ENCODE measurements at regions not wholly inside any gene's neighbourhood (a gene's known extent, or its start where the extent isn't known, plus 50 kb on each side); places are given as distances from the start of the nearest gene placed in this dataset.

DNA sequence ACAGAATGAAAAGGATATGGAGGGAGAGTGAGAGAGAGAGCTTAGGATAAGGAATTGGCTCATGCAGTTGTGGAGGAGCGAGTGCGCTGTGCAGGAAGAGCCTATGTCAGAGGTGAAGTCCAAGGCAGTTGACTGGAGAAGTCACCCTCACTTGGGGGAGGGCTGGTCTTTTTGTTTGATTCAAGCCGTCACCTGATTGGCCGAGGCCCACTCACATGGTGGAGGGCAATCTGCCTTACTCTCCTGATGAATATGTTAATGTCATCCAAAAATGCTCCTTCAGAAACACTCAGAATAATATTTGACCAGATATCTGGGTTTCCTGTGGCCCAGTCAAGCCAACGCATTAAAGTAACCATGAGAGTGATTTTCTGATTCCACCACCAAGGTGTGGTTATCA is 131.7 kb downstream of the KATNIP start:
- Histone ChIP-seq H3K79me2 (ENCODE audit: insufficient read depth) (no peaks in the 10 kb centered on the region), H3K9ac (no peak overlapping the region), H3K27me3 (ENCODE audit: insufficient read depth) (no peaks in the 10 kb centered on the region), H3K27ac (ENCODE audit: low read depth in 2 of 2, low read length in 1 of 2) (no peak overlapping the region), H4K20me1 (ENCODE audit: insufficient read depth) (no peaks in the 10 kb centered on the region), H3K4me2 (no peak overlapping the region), H3K4me1 (ENCODE audit: control insufficient read depth in 1 of 2, insufficient read depth in 2 of 2, low read depth in 1 of 2, low read length in 1 of 2) (peaks cover 3% of the 10 kb centered on the region in 2 experiments; a peak in 3 of 4 replicates), H2AFZ (ENCODE audit: low read depth) (no peak overlapping the region), H3K9me2 (no peaks in the 10 kb centered on the region), H3K9me3 (no peaks in the 10 kb centered on the region), H3K36me3 (replicated peaks in 1 of 2; ENCODE audit: control insufficient read depth in 1 of 2, insufficient read depth in 2 of 2, low read length in 1 of 2) (peaks cover 9 to 38% of the 10 kb centered on the region in 2 experiments), H3K4me3 (ENCODE audit: low read depth in 2 of 2, low read length in 1 of 2) (no peak overlapping the region), H3F3A (replicated peaks; ENCODE audit: insufficient read depth) (peaks cover 5% of the 10 kb centered on the region)
- WGBS (ENCODE audit: low lambda C conversion rate), result 96% methylated on average over 3 of the region's 5 CpGs
- DNase-seq, result no peak
- no peak for TF ChIP-seq TCF12 (IDR thresholded peaks at IDR 0.05)
- no peak for TF ChIP-seq ELF1 (IDR thresholded peaks at IDR 0.05)
- no peak for TF ChIP-seq POLR2AphosphoS5 (IDR thresholded peaks at IDR 0.05; ENCODE audit: low read depth, low read length)
- TF ChIP-seq, protein P1, sequence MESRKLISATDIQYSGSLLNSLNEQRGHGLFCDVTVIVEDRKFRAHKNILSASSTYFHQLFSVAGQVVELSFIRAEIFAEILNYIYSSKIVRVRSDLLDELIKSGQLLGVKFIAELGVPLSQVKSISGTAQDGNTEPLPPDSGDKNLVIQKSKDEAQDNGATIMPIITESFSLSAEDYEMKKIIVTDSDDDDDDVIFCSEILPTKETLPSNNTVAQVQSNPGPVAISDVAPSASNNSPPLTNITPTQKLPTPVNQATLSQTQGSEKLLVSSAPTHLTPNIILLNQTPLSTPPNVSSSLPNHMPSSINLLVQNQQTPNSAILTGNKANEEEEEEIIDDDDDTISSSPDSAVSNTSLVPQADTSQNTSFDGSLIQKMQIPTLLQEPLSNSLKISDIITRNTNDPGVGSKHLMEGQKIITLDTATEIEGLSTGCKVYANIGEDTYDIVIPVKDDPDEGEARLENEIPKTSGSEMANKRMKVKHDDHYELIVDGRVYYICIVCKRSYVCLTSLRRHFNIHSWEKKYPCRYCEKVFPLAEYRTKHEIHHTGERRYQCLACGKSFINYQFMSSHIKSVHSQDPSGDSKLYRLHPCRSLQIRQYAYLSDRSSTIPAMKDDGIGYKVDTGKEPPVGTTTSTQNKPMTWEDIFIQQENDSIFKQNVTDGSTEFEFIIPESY (IDR thresholded peaks at IDR 0.05; ENCODE audit: borderline replicate concordance, low read depth), result no peak
- TF ChIP-seq GABPA (IDR thresholded peaks at IDR 0.05; ENCODE audit: low read depth), result no peak
- TF ChIP-seq FOSL2 (IDR thresholded peaks at IDR 0.05; ENCODE audit: borderline replicate concordance, low read depth), result no peak
- no peak for TF ChIP-seq RFX5 (IDR thresholded peaks at IDR 0.05; ENCODE audit: low read length)
- TF ChIP-seq YY1 (IDR thresholded peaks at IDR 0.05; ENCODE audit: low read depth), result no peak
- TF ChIP-seq, protein P2, sequence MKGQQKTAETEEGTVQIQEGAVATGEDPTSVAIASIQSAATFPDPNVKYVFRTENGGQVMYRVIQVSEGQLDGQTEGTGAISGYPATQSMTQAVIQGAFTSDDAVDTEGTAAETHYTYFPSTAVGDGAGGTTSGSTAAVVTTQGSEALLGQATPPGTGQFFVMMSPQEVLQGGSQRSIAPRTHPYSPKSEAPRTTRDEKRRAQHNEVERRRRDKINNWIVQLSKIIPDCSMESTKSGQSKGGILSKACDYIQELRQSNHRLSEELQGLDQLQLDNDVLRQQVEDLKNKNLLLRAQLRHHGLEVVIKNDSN (IDR thresholded peaks at IDR 0.05; ENCODE audit: borderline replicate concordance, low read depth), result no peak
- TF ChIP-seq RXRA (IDR thresholded peaks at IDR 0.05; ENCODE audit: borderline replicate concordance, low read depth), result no peak
- TF ChIP-seq FOXJ3 (CRISPR knock-in tag; IDR thresholded peaks at IDR 0.05), result no peak
- no peak for TF ChIP-seq EZH2phosphoT487 (IDR thresholded peaks at IDR 0.05; ENCODE audit: borderline replicate concordance, low read depth)
- TF ChIP-seq RAD21 (IDR thresholded peaks at IDR 0.05; ENCODE audit: low read length), result no peak
- TF ChIP-seq SMC3 (IDR thresholded peaks at IDR 0.05; ENCODE audit: low read depth, low read length), result no peak
- no peak for TF ChIP-seq TEAD4 (IDR thresholded peaks at IDR 0.05; ENCODE audit: borderline replicate concordance, insufficient read depth)
- no peak for TF ChIP-seq SIN3A (IDR thresholded peaks at IDR 0.05; ENCODE audit: borderline replicate concordance, low read depth, low read length)
- no peak for TF ChIP-seq EP300 (IDR thresholded peaks at IDR 0.05; ENCODE audit: borderline replicate concordance in 1 of 2, low read depth in 1 of 2, low read length in 1 of 2)
- TF ChIP-seq NRF1 (IDR thresholded peaks at IDR 0.05; ENCODE audit: low read depth, low read length), result no peak
- TF ChIP-seq FOXM1 (IDR thresholded peaks at IDR 0.05; ENCODE audit: low read depth), result no peak
- no peak for TF ChIP-seq TAF1 (IDR thresholded peaks at IDR 0.05; ENCODE audit: borderline replicate concordance, low read depth, low read length)
- CTCF ChIA-PET, result no interaction called here
- POLR2A ChIA-PET, result no interaction called here

Measured in SK-N-SH (cell line).